ENCODE measurements at regions not wholly inside any gene's neighbourhood (a gene's known extent, or its start where the extent isn't known, plus 50 kb on each side); places are given as distances from the start of the nearest gene placed in this dataset.

- no peak for DNase-seq
These were observed 253.1 kb upstream of the MTPN start for GRCh38 chr7:136230210-136230609.

- no peak for DNase-seq
These were observed 252.6 kb upstream of the MTPN start for GRCh38 chr7:136229790-136230189.

- no peak for DNase-seq
These were observed 251.0 kb upstream of the MTPN start for GRCh38 chr7:136228171-136228570.

- DNase-seq = no peak
These were observed 237.2 kb upstream of the MTPN start for GRCh38 chr7:136214356-136214755.

- DNase-seq = no peak
These were observed 235.9 kb upstream of the MTPN start for GRCh38 chr7:136213012-136213411.

GRCh38 chr7:136210664-136211063, 233.5 kb upstream of the MTPN start:
- DNase-seq = no peak

- no peak for DNase-seq
These were observed 232.9 kb upstream of the MTPN start for GRCh38 chr7:136210079-136210478.

- no peak for DNase-seq
These were observed 228.8 kb upstream of the MTPN start for GRCh38 chr7:136205956-136206355.

GRCh38 chr7:136198168-136198567, 221.0 kb upstream of the MTPN start:
- no peak for DNase-seq

GRCh38 chr7:136194878-136195277, 217.7 kb upstream of the MTPN start:
- no peak for DNase-seq

- no peak for DNase-seq
These were observed 216.8 kb upstream of the MTPN start for GRCh38 chr7:136193940-136194339.

GRCh38 chr7:136189506-136189998, 212.4 kb upstream of the MTPN start:
- DNase-seq = no peak

GRCh38 chr7:136186281-136186680, 209.1 kb upstream of the MTPN start:
- no peak for DNase-seq

- DNase-seq = no peak
These were observed 207.6 kb upstream of the MTPN start for GRCh38 chr7:136184719-136185118.

- DNase-seq = no peak
These were observed 206.8 kb upstream of the MTPN start for GRCh38 chr7:136183981-136184380.

GRCh38 chr7:136180984-136181383, 203.8 kb upstream of the MTPN start:
- DNase-seq = no peak

- no peak for DNase-seq
These were observed 202.9 kb upstream of the MTPN start for GRCh38 chr7:136179851-136180721.

GRCh38 chr7:136179154-136179553, 202.0 kb upstream of the MTPN start:
- DNase-seq = no peak

- DNase-seq = no peak
These were observed 197.4 kb upstream of the MTPN start for GRCh38 chr7:136174477-136175125.

- DNase-seq = no peak
These were observed 196.7 kb upstream of the MTPN start for GRCh38 chr7:136173874-136174273.

GRCh38 chr7:136171233-136171632, 194.1 kb upstream of the MTPN start:
- no peak for DNase-seq

GRCh38 chr7:136168821-136169220, 191.7 kb upstream of the MTPN start:
- DNase-seq = no peak

GRCh38 chr7:136167991-136168390, 190.8 kb upstream of the MTPN start:
- no peak for DNase-seq

- no peak for DNase-seq
These were observed 189.4 kb upstream of the MTPN start for GRCh38 chr7:136166521-136166920.

All from stimulated activated CD4-positive, alpha-beta T cell treated with anti-CD3 and anti-CD28 coated beads, Interleukin-4, amount 100 ng/mL, for 24 hours (primary cell).